Activated CD4-positive, alpha-beta T cell treated with anti-CD3 and anti-CD28 coated beads, Interleukin-2, amount 50 U/mL, for 48 hours (primary cell): ENCODE measurements at regions not wholly inside any gene's neighbourhood (a gene's known extent, or its start where the extent isn't known, plus 50 kb on each side); places are given as distances from the start of the nearest gene placed in this dataset.
A peak's percentile ranks its signal among the peaks of the same experiment; 100 is the strongest.

Experiments
- DNase-seq, 2 experiments: peaks; one replicate each; pipeline ENCODE4 v3.0.0-alpha.2; 2020

DNA sequence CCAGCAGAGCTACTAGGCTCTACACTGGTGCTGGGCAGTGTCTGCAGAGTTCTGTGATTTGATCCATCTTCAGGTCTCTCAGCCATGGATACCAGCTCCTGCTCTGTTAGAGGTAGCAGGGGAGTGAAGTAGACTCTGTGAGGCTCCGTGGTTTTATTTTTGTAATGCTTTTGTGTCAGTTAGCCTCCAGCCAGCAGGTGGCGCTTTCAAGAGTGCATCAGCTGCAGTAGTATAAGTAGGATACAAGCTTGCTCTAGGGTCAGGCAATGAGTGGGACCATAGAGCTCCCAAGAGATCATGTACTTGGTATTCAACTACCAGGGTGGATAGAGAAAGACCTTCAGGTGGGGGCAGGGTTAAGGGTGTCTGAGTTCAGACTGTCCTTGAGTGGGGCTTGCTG is 362.5 kb upstream of the TRAM1L1 start:
- DNase-seq, result peak; percentile 35 to 39

DNA sequence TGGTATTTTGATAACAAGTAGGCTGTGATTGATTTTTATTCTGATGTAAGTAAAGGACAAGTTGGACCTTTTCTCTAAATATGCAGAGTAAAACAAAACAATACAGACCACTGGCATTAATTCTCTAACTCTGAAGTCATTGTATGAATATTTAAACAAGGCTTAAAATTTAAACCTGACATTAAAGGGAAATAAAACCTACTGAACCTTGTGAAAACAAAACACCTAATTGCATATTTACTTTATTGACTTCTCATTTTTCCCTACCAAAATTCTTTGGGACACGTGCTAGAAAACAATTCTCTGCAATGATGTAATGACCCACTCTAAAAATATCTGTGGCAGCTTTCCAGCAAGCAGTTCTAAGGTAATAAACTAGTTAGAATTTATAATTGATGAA is 369.7 kb upstream of the TRAM1L1 start:
- no peak for DNase-seq

DNA sequence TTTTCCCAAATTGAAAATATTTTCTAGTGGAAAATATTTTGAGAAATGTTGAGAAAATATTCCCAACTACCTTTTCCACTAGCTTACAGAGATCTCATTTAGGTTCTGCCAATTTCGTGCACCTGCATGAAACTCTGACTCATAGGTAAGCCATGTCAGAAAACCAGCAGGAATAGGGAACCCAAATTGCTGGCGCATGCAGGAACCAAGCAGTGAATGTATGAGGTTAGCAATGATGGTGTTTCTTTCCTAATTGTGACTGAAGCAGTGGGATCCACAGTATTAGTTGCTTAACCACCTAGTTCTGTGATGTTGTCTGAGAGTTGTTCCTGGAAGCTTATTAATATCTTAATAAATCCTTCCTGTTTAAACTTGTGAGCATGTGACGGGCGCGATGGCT is 381.0 kb upstream of the TRAM1L1 start:
- no peak for DNase-seq

DNA sequence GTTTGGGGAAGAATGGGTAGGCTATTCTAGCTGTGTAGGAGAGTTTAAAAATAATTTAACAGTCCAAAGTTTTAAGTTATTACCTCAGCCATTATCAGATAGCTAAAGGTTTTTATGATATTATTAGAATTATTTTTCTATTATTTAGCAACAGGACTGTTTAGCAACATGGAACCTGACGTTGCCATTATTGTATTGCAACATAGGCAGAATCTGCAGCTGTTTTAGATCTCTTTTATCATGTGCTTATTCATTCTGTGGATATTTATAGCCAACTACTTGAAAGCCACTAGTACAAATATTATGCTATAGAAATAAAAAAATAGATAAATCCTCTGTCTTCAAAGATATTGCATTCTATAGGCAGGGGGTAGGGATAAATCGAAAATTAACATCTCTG is 382.0 kb upstream of the TRAM1L1 start:
- no peak for DNase-seq

DNA sequence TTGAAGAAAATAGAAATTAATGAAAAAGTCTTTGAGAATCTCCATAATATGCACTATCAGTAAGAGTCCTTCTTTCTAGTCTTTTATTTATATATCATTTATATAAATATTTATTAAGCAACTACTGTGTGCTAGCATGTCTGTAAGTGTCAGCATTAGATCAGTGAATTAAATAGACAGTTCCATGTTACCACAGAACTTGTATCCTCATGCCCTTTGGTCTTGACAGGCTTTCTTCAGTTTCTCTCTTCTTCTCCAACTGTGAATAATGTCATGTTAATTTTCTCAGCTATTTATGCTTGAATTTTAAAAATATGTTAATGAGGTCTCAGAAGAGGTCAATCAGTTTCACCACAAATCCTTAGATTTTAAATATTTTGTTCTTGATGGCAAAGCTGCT is 389.6 kb upstream of the TRAM1L1 start:
- DNase-seq, result no peak

DNA sequence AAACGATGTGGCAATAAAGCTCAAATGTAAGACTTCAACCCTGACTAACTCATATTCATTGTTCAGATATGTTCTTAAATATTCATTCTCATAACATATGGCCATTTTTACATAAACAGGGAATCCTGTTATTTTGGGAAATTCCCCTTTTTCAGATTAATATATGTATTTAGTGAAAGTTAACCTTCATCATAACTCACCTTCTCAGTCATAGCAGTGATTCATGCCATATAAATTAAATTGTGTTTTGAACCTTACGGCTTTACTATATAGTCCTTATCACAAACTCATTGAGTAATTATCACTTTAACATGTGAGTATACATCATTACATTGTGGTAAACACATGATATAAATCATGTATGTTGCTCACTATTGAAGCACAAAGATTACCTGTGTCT is 392.5 kb upstream of the TRAM1L1 start:
- no peak for DNase-seq

DNA sequence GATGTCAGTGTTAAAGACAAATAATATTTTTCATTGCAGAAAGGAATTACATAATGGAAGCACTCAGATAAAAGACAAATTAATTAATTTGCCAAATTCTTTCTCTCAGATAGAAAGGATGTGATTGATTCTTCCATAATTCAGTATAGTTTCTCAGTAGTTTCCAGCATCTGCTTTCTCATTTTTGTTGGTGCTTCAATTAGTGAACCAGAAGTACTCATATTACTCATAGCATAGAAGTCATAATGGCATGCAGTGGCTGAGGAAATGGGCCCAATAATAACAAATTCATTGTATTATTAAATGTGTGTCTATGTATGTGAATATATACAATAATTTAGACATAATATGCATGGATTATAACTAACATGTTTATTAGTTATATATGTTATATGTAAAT is 393.3 kb upstream of the TRAM1L1 start:
- no peak for DNase-seq

DNA sequence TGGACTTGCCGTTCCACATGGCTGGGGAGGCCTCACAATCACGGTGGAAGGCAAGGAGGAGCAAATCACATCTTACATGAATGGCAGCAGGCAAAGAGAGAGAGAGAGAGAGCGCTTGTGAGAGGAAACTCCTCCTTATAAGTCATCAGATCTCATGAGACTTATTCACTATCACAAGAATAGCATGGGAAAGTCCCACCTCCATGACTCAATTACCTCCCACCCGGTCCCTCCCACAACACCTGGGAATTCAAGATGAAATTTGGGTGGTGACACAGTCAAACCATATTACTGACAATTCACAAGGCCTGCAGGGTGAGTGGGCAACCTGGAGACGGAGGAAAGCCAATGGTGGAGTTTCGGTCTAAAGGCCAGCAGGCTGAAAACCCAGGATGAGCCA is 394.3 kb upstream of the TRAM1L1 start:
- DNase-seq, result peak; percentile 10 to 13

DNA sequence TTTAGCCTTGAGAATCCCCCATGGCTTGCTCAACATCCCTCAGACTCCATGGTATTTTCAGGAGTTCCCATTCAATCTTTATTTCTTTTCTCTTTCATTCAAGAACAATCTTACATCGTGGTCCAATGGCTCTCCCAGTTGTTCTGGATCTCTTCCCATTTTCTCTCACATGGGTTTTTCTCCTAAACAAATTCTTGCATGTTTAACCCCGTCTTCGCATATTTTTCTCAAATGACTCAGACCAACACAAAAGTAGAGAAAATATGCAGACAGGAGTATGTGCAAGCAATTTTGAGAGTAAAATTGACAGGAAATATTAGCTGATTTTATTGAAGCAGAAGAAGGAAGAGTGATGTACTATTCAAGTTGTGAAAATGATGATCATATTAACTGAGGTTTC is 396.4 kb upstream of the TRAM1L1 start:
- no peak for DNase-seq

DNA sequence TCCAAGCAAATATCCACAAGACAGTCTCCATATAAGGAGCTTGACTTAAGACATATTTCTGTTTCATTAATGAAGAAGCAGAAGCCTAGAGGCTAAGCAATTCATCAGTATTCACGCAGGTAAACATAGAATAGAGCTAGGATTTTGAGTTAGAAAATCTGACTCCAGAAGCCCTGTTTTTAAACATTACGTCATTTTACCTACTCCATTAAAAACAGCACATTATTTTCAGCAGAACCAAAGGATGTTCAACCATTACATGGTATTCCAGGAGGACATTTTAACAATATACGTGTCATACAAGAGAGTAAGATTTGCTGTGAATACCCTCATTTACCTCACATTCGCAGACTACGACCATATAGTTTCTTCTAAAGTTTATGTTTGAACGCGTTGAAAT is 403.3 kb upstream of the TRAM1L1 start:
- DNase-seq, result no peak

DNA sequence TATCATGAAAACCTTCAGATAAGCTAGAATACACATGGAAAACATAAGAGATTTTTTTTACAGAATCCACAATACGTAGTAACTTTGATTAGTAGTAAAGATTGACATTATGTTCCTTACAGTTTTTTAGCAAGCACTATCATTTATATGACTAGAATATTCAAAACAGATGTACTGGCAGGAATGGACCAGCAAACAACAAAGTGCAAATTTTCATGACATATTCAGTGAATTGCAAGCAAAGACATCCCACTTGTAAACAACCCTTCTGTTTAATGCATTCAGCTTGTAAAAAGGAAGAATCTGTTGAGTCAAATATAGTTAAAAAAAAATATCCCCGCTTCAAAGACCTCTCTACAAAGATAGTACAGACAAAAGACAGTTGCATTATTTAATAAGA is 403.7 kb upstream of the TRAM1L1 start:
- DNase-seq, result no peak

DNA sequence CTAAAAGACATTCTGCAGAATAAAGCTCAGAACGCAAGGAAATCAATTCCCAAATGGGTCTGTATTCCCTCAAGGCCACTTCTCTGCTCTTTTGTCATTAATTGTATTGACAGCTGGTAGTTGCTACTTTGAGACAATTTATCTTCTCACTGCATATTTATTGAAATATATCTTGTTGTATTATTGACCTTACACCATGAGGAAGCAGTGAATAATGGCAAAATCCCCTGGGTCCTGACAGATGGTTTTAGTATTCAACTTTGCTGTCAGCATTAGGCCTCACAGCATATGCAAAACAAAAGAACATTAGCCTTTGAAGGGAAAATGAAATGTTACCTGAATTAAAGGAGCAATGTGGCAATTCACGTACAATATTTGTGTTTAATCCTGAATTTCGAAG is 406.1 kb upstream of the TRAM1L1 start:
- DNase-seq, result no peak

DNA sequence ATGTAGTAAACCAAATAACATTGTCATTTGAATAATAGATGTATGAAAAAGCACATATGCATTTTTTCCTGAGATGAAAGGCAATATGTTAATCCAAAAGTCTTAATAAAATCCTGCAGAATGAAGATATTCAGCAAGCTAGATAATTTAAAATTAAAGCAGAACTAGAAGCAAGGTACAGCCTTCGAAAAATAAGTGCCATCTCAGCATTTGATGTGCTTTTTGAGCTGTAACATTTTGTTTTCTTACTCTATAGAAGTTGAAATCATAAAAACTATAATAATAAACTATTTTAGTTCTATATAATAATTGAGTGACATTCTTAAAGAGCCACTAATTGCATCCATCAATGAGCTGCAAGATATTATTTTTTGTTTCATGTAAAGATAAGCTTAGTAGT is 410.4 kb upstream of the TRAM1L1 start:
- no peak for DNase-seq

DNA sequence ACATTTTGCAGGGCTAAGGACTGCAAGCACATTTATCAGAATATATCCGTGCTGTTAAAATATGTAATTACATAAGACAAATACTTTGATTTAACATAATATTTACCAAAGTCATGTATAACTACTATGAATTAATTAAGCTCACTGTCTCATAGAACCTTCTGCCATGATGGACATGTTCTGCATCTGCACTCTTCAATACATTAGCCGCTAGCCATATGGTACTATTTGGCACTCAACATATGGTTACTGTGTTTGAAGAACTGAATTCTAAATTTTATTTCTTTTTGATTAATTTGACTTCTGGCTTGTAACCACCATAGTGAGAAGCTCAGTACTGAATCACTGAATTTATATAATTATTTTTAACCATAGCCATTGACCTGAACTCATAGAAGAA is 427.0 kb upstream of the TRAM1L1 start:
- no peak for DNase-seq

DNA sequence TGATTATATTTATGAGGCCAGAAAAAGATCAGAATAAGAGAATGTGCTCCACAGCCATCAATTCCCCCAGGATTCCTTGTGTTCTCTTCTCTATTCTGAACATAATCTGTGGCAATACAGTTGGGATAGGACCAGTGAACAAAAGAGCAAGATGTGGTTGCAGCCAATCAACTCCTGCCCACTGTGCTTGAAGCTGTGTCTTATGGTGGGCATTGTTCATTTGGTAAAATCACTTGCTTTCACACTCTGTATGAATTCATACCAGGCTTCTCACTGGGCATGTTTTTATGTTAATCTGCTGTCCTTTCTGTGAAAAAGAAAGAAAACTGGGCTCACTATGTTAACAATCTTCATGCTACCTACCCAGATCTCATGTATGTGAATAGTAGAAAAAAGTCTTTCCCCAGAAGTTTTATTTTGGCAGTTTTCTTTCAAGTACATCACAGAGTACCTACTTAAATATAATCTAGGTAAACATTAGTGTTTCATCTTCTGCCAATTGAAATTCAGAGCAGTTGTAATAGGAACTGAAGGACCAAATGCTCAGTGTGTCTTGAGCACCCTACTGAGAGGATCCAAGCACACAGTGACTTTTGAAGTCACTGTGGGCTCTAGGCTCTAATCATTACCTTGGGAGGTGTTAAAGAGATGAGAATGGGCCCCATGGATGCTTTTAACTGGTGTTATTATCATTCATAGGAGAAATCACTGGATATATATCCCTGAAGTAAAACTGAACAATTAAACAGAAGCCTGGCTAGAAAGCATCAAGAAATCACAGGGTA is 429.2 kb upstream of the TRAM1L1 start:
- no peak for DNase-seq

DNA sequence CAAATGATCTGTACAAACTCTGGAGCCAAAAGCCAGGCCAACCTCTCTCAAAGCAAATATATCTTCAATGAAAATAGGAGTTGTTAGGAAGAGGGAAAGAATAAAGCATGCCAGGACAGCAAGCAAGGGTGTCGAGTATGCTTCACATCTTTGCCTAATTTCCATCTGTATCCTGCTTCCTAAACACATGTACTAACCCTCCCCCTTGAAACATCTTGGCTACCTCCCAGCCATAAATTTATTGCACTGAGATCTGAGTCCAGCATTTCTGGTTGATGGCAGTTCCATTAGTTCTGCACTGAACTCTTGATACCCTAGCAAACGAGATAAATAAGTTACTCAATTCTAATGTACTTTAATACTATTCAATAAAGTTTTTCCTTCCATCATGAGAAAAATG is 430.5 kb upstream of the TRAM1L1 start:
- DNase-seq, result no peak

DNA sequence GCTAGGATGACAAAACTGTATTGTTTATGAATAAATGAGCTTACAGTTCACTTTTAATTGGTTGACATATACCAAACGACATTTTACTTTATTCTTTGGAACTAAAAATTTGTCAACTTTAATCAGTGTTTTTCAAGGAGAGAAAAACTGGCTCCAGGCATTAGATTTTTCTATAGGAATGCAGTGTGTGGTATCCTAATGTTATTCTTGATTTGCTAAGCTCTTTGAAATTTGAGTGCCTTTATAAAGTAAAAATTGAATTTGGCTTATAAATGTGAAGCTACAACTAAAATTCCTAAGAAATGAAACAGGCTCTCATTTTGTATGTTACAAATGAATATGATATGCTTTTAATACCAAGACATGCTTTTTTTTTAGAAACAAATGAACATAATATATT is 442.2 kb upstream of the TRAM1L1 start:
- no peak for DNase-seq

DNA sequence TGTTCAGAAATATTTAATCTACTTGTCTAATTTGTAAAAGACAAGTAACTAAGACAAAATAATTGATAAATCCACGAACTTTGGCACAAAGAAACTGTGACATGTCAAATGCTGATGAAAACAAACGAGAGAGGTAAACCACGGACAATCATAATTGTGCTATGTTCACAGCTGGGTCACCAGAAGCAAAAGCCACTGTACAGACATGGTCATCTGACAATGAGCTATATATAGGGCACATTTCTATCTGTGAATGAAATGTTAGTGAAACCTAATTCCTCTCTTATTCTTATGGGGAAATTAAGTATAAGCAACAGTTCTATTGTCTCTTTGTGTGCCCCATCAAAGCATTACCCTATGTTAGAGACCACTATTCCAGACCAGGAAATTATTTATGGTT is 444.0 kb upstream of the TRAM1L1 start:
- DNase-seq, result no peak

DNA sequence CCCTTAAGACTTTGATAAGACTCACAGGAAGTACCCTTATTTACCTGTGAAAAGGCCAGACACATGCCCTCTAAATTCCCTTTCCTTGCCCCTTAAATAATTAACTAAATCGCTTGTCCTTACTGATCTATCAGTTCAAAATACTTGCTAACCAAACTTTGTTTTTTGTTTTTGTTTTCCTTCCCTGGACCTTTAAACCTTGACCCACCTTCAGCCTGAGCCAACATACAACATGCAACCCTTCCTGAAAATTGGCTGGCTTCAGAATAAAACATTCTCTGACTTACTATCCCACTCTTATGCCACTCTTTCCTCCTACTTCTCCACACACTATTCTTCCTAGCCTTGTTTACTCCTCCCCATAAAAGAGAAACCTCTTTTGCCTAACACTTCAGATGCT is 448.1 kb upstream of the TRAM1L1 start:
- no peak for DNase-seq

DNA sequence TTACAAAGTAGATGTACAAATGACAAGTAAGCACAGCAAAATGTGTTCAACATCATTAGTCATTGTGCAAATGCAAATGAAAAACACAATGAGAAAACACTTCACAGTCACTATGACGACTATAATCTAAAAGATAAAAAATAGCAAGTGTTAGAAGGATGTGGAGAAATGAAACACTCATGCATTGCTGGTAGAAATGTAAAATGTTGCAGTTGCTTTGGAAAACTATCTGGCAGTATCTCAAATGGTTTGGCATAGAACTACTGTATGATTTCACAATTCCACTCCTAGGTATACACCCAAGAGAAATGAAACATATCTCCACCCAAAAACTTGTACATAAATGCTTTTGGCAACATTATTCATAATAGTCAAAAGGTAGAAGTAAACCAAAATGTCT is 459.7 kb upstream of the TRAM1L1 start:
- no peak for DNase-seq

DNA sequence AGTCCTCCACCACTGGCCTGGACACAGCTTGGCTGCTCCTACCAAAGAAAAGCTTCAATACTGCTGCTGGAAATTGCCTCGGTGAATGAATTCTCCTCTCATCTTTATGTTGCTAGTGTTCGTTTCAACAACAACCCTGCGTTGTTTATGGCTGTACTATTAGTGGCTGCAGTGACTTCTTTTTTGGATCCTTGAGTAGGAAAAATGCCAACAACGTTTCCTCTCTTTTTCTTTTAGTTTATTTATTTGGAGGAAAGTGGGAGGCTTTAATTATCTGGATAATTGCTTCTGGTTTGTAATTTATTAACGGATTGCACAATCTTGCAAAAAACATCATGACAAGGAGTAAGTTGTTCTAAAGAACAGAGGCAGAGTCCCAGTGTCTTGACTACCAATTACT is 464.1 kb upstream of the TRAM1L1 start:
- no peak for DNase-seq

DNA sequence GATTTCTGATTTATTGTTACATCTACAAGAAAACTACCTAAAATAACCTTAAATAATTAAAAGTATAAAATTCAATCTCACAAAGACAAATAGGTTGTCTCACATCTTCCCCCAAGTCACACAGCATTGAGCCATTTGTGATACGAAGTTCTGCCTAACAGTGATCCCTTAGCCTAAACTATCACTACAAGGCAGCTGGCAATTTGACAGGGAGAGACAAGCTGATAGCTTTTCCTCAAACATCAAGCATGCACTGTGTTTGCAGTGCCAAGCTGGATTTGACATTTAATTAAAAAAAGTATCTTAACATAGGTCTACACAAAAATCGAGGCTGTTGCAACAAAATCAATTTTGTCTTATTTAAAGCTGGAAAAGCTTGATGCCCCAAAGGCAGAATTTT is 464.7 kb upstream of the TRAM1L1 start:
- DNase-seq, result no peak

DNA sequence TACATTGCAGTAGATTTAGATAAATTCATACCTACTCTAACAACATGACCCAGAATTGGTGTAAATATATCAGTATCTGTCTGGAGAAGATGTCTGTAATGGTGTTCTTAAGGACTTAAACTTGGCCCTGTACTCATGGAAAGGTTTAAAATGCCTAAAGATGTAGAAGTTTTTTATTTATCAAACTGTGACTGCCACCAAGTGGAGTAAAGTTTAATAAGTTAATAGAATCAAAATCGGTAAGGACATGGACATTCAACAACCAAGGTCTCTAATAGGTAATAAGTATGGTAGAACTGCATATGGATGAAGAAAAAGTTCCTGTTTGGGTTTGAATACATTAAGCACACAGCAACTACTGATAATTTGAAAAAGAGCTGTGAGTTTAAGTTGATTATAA is 474.0 kb upstream of the NDST3 start:
- DNase-seq, result no peak

DNA sequence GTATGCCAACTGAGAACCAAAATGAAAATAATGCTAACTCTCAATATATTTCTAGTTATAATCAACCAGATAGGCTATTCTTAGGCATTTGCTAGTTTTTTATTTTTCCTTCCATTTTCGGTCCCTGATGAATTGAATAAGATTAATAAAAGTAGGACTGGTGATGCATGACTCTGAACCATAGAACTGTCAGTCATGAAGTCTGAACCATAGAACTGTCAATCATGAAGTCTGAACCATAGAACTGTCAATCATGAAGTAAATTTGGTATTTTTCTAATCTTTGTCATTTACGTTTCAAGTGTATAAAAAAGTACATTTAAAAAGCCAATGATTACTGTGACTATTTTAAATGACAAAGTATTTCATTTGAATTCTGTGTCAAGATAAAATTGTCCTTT is 460.2 kb upstream of the NDST3 start:
- DNase-seq, result no peak

DNA sequence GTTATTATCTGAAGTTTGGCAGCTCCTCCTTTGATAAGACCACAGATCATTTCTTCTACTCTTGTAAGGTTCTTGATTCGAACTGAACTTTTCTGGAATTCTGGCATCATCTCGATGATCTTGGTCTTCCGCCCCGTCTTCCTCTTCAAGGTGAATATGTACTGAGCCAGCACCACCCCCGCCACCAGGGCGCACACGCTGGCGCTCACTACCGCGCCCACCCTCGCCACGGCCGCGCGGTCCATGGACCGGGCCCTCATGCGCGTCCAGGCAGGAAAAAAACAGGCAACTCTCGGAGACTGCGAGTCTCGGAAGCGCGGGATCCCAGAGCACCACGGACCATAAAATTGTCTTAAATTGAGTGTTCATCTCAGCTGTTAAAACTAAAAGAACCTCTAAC is 458.4 kb upstream of the NDST3 start:
- DNase-seq, result no peak
